ENCODE measurements at regions not wholly inside any gene's neighbourhood (a gene's known extent, or its start where the extent isn't known, plus 50 kb on each side); places are given as distances from the start of the nearest gene placed in this dataset.

- no peak for DNase-seq (ENCODE audit: low spot score)
- ATAC-seq: no peak
These were observed 223.4 kb upstream of the SLC24A2 start for GRCh38 chr9:20012232-20012631.

GRCh38 chr9:20009606-20010005 is 220.8 kb upstream of the SLC24A2 start:
- DNase-seq (ENCODE audit: low spot score) (no peak), ATAC-seq (no peak)

GRCh38 chr9:20002011-20002410 is 213.2 kb upstream of the SLC24A2 start:
- no peak for DNase-seq (ENCODE audit: low spot score)
- ATAC-seq: no peak

GRCh38 chr9:20001058-20001457 is 212.2 kb upstream of the SLC24A2 start:
- DNase-seq (ENCODE audit: low spot score) (no peak), ATAC-seq (no peak)

- DNase-seq (ENCODE audit: low spot score): no peak
- no peak for ATAC-seq
These were observed 210.7 kb upstream of the SLC24A2 start for GRCh38 chr9:19999491-20000057.

GRCh38 chr9:19998823-19999455 is 210.1 kb upstream of the SLC24A2 start:
- DNase-seq (ENCODE audit: low spot score) (no peak), ATAC-seq (no peak)

GRCh38 chr9:19998153-19998552 is 209.3 kb upstream of the SLC24A2 start:
- DNase-seq (ENCODE audit: low spot score) (no peak), ATAC-seq (no peak)

GRCh38 chr9:19995619-19996018 is 206.8 kb upstream of the SLC24A2 start:
- DNase-seq (ENCODE audit: low spot score) (no peak), ATAC-seq (no peak)

GRCh38 chr9:19994296-19994695 is 205.5 kb upstream of the SLC24A2 start:
- ATAC-seq (no peak), DNase-seq (ENCODE audit: low spot score) (no peak)

GRCh38 chr9:19992556-19992955 is 203.7 kb upstream of the SLC24A2 start:
- no peak for DNase-seq (ENCODE audit: low spot score)
- ATAC-seq: no peak

GRCh38 chr9:19989213-19989612 is 200.4 kb upstream of the SLC24A2 start:
- ATAC-seq: no peak

GRCh38 chr9:19988281-19988680 is 199.4 kb upstream of the SLC24A2 start:
- ATAC-seq: no peak
- DNase-seq (ENCODE audit: low spot score): no peak

More at GRCh38 chr9:19989213-19989612, 200.4 kb upstream of the SLC24A2 start:
- DNase-seq (ENCODE audit: low spot score): no peak

GRCh38 chr9:19985081-19985480 is 196.2 kb upstream of the SLC24A2 start:
- ATAC-seq (no peak), DNase-seq (ENCODE audit: low spot score) (no peak)

- ATAC-seq (no peak), DNase-seq (ENCODE audit: low spot score) (no peak)
These were observed 187.4 kb upstream of the SLC24A2 start for GRCh38 chr9:19976226-19976625.

GRCh38 chr9:19975499-19975898 is 186.7 kb upstream of the SLC24A2 start:
- DNase-seq (ENCODE audit: low spot score) (no peak), ATAC-seq (no peak)

GRCh38 chr9:19969721-19970120 is 180.9 kb upstream of the SLC24A2 start:
- ATAC-seq: no peak
- DNase-seq (ENCODE audit: low spot score): no peak

- no peak for DNase-seq (ENCODE audit: low spot score)
- no peak for ATAC-seq
These were observed 179.1 kb upstream of the SLC24A2 start for GRCh38 chr9:19967888-19968459.

- ATAC-seq: no peak
These were observed 178.5 kb upstream of the SLC24A2 start for GRCh38 chr9:19967216-19967887.

GRCh38 chr9:19965336-19965735 is 176.5 kb upstream of the SLC24A2 start:
- no peak for ATAC-seq
- DNase-seq (ENCODE audit: low spot score): no peak

More at GRCh38 chr9:19967216-19967887, 178.5 kb upstream of the SLC24A2 start:
- no peak for DNase-seq (ENCODE audit: low spot score)

GRCh38 chr9:19947996-19948395 is 159.2 kb upstream of the SLC24A2 start:
- ATAC-seq (no peak), DNase-seq (ENCODE audit: low spot score) (no peak)

GRCh38 chr9:19946441-19947109 is 157.7 kb upstream of the SLC24A2 start:
- DNase-seq (ENCODE audit: low spot score) (no peak), ATAC-seq (no peak)

- no peak for DNase-seq (ENCODE audit: low spot score)
- ATAC-seq: no peak
These were observed 153.0 kb upstream of the SLC24A2 start for GRCh38 chr9:19941874-19942273.

All from left lobe of liver (tissue), 2 donors.